ENCODE measurements at regions not wholly inside any gene's neighbourhood (a gene's known extent, or its start where the extent isn't known, plus 50 kb on each side); places are given as distances from the start of the nearest gene placed in this dataset.

- Histone ChIP-seq H4K20me1 (ENCODE audit: control insufficient read depth, insufficient read depth, insufficient read length) (no peaks in the 10 kb centered on the region), H3T11ph (ENCODE audit: low read length) (no peak overlapping the region), H3K18ac (ENCODE audit: insufficient read length, low read depth, low read length) (no peak overlapping the region), H3K79me2 (ENCODE audit: insufficient read depth, low read length) (no peaks in the 10 kb centered on the region), H3K4me1 (ENCODE audit: insufficient read depth, low read length) (no peaks in the 10 kb centered on the region), H4K91ac (ENCODE audit: insufficient read length, low read depth, low read length) (no peak overlapping the region), H3K14ac (ENCODE audit: insufficient read depth, low read length) (no peak overlapping the region), H3K56ac (ENCODE audit: insufficient read length, low read depth, low read length) (no peak overlapping the region), H2BK12ac (ENCODE audit: insufficient read length, low read depth, low read length) (no peak overlapping the region), H2AK5ac (ENCODE audit: insufficient read length, low read length) (no peak overlapping the region), H3K9me3 (ENCODE audit: control insufficient read depth, low read depth, low read length) (no peaks in the 10 kb centered on the region), H2BK5ac (ENCODE audit: insufficient read length, low read length) (no peak overlapping the region), H3K9ac (ENCODE audit: extremely low read depth, insufficient read length, low read length) (no peak overlapping the region), H2AFZ (ENCODE audit: low read length) (no peak overlapping the region), H3K27ac (ENCODE audit: insufficient read length, low read depth, low read length) (no peak overlapping the region), H2BK120ac (ENCODE audit: low read depth, low read length, poor library complexity, severe bottlenecking) (no peak overlapping the region), H3K23ac (ENCODE audit: insufficient read length, low read depth, low read length) (no peak overlapping the region), H3K23me2 (ENCODE audit: insufficient read length, low read depth, low read length, poor library complexity, severe bottlenecking) (no peaks in the 10 kb centered on the region), H3K27me3 (ENCODE audit: insufficient read depth, low read length) (no peaks in the 10 kb centered on the region), H2BK20ac (ENCODE audit: low read depth, low read length, poor library complexity, severe bottlenecking) (no peak overlapping the region), H3K4me2 (ENCODE audit: insufficient read depth, insufficient read length, low read length) (no peak overlapping the region), H2BK15ac (ENCODE audit: low read depth, low read length) (no peak overlapping the region), H3K4ac (ENCODE audit: low read depth, low read length) (no peak overlapping the region), H4K8ac (replicated peaks; ENCODE audit: insufficient read length, low read depth, low read length) (no peak overlapping the region), H4K5ac (ENCODE audit: insufficient read length, low read depth, low read length) (no peak overlapping the region), H3K79me1 (ENCODE audit: insufficient read depth, low read depth, low read length, poor library complexity, severe bottlenecking) (no peaks in the 10 kb centered on the region)
- WGBS (ENCODE audit: extremely low coverage, insufficient read length, low lambda C conversion rate): no CpG with 5 or more reads among the region's 7 CpGs
- H3K27ac Mint-ChIP-seq: no peak overlapping the region
- H3K9me3 Mint-ChIP-seq: peaks cover 0 to 3% of the 10 kb centered on the region in 2 experiments; a peak in 2 of 5 replicates
- no peak overlapping the region for H3K4me3 Mint-ChIP-seq
- no peaks in the 10 kb centered on the region for H3K27me3 Mint-ChIP-seq (ENCODE audit: low read depth)
- TF ChIP-seq CTCF (conservative IDR thresholded peaks at IDR 0.05): no peak
- H3K36me3 Mint-ChIP-seq (ENCODE audit: insufficient read depth in 1 of 3, low read depth in 3 of 3): no peaks in the 10 kb centered on the region; a peak in 1 of 7 replicates
- H3K4me1 Mint-ChIP-seq: peaks cover 14 to 20% of the 10 kb centered on the region in 2 experiments
- no peak for DNase-seq
Measured at GRCh38 chr2:225820826-225821225, 421.3 kb downstream of the NYAP2 start.

All from H9 (cell line).